ENCODE measurements at regions not wholly inside any gene's neighbourhood (a gene's known extent, or its start where the extent isn't known, plus 50 kb on each side); places are given as distances from the start of the nearest gene placed in this dataset.
"Not testable (repeated sequence)": the region's sequence is repeated elsewhere in the genome, so short reads cannot be mapped to it uniquely, and the experiment has no call there.

- Histone ChIP-seq H3K9me3 (ENCODE audit: control insufficient read depth, insufficient read depth, low read length) (no peaks in the 10 kb centered on the region), H3K79me2 (ENCODE audit: control insufficient read depth, low read length) (no peaks in the 10 kb centered on the region), H3K36me3 (ENCODE audit: control insufficient read depth, low read length) (no peaks in the 10 kb centered on the region), H3K27me3 (ENCODE audit: control insufficient read depth, low read length) (no peaks in the 10 kb centered on the region), H4K20me1 (ENCODE audit: control insufficient read depth, insufficient read depth, low read depth, low read length) (no peaks in the 10 kb centered on the region), H3K4me1 (ENCODE audit: control insufficient read depth, low read length) (no peaks in the 10 kb centered on the region), H3F3A (ENCODE audit: control insufficient read depth, insufficient read depth) (no peaks in the 10 kb centered on the region), H3K4me3 (ENCODE audit: low read length) (no peak overlapping the region), H3K9me2 (replicated peaks; ENCODE audit: control insufficient read depth, low read length) (no peaks in the 10 kb centered on the region), H3K4me2 (ENCODE audit: low read length) (no peak overlapping the region), H3K27ac (ENCODE audit: low read depth, low read length) (no peak overlapping the region)
- TF ChIP-seq CTCF (IDR thresholded peaks at IDR 0.05; ENCODE audit: low read depth, low read length, poor library complexity, severe bottlenecking) (no peak), EZH2phosphoT487 (IDR thresholded peaks at IDR 0.05; ENCODE audit: borderline replicate concordance, low read length) (no peak)
These were observed 310.2 kb downstream of the LRRC3B start for GRCh38 chr3:26932752-26933151.

GRCh38 chr3:26945480-26945879 lies 322.9 kb downstream of the LRRC3B start:
- H3K27me3 ChIP-seq (ENCODE audit: control insufficient read depth, low read length); H3K9me2 ChIP-seq (replicated peaks; ENCODE audit: control insufficient read depth, low read length); H4K20me1 ChIP-seq (ENCODE audit: control insufficient read depth, insufficient read depth, low read depth, low read length); H3K27ac ChIP-seq (ENCODE audit: low read depth, low read length); H3K9me3 ChIP-seq (ENCODE audit: control insufficient read depth, insufficient read depth, low read length); H3K36me3 ChIP-seq (ENCODE audit: control insufficient read depth, low read length); H3F3A ChIP-seq (ENCODE audit: control insufficient read depth, insufficient read depth); H3K79me2 ChIP-seq (ENCODE audit: control insufficient read depth, low read length); H3K4me2 ChIP-seq (ENCODE audit: low read length); H3K4me1 ChIP-seq (ENCODE audit: control insufficient read depth, low read length); H3K4me3 ChIP-seq (ENCODE audit: low read length): not testable (repeated sequence)

DNA sequence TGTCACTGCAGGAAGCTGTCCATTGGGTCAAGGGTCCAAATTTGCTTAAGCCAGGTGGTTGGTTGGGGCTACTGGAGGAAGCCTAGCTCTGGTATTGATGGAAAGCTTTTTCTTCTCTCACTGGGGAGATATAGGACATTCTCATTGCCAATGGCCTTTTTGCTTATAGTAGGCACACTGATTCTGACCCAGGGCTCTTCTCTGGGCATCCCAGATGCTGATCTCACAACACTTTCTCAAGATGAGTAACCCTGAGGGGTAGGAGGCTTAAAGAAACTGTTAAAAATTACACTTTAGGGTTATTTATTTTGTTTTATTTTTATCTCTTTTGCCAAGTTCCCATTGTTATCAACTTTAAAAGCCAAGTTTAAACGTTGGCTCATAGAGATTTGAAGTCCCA lies 337.8 kb downstream of the LRRC3B start:
- Histone ChIP-seq H3K27ac (ENCODE audit: low read depth, low read length) (no peak overlapping the region), H3K9me3 (ENCODE audit: control insufficient read depth, insufficient read depth, low read length) (no peaks in the 10 kb centered on the region), H3K79me2 (ENCODE audit: control insufficient read depth, low read length) (no peaks in the 10 kb centered on the region), H3K27me3 (ENCODE audit: control insufficient read depth, low read length) (no peaks in the 10 kb centered on the region), H3K36me3 (ENCODE audit: control insufficient read depth, low read length) (no peaks in the 10 kb centered on the region), H3K4me2 (ENCODE audit: low read length) (no peak overlapping the region), H4K20me1 (ENCODE audit: control insufficient read depth, insufficient read depth, low read depth, low read length) (no peaks in the 10 kb centered on the region), H3F3A (ENCODE audit: control insufficient read depth, insufficient read depth) (no peaks in the 10 kb centered on the region), H3K4me1 (ENCODE audit: control insufficient read depth, low read length) (no peaks in the 10 kb centered on the region), H3K4me3 (ENCODE audit: low read length) (no peak overlapping the region), H3K9me2 (replicated peaks; ENCODE audit: control insufficient read depth, low read length) (no peaks in the 10 kb centered on the region; the same call in 1 of the 2 replicates)
- TF ChIP-seq CTCF (IDR thresholded peaks at IDR 0.05; ENCODE audit: low read depth, low read length, poor library complexity, severe bottlenecking) (no peak), EZH2phosphoT487 (IDR thresholded peaks at IDR 0.05; ENCODE audit: borderline replicate concordance, low read length) (no peak)

DNA sequence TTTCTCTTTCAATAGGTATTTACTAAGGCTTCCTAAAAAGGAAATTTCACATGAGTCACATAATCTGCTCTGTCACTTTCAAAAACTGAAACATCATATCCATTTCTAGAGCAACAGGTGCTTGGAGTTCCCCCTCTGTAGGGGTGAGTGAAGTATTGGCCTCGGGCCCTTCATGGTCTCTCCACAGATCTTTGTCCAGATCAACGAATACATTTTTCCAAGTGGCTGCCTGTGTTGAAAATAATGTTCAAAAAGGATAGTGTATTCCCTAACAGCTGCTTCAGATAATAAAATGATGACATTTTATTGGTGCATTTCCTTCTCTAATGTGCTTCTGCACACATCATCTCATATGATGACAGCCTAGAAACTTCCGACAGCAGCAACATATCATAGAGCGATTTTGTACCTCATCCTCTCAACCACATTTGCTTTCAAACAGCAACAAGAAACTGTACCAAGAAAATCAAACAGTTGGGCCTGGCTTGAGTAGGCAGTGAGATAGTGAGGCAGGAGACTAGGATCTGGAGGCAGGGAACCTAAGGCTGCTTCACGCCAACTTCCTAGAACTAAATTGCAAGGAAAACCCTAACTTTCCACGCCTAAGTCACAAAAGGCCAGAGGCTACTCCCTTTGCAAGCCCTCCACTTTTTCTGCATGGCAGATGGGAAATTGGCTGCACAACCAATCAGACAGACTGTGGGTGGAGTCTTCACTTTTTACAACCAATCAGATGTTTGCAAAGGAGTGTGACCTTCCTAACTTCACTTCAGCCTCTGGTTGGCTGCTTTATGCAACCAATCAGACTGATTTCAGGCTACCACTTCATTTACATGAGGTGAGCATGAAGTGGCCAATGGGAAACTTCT lies 340.2 kb downstream of the LRRC3B start:
- Histone ChIP-seq H3K27me3 (ENCODE audit: control insufficient read depth, low read length) (no peaks in the 10 kb centered on the region), H3K4me1 (ENCODE audit: control insufficient read depth, low read length) (no peaks in the 10 kb centered on the region), H3K9me3 (ENCODE audit: control insufficient read depth, insufficient read depth, low read length) (no peaks in the 10 kb centered on the region), H3K4me3 (ENCODE audit: low read length) (no peak overlapping the region), H3F3A (ENCODE audit: control insufficient read depth, insufficient read depth) (no peaks in the 10 kb centered on the region), H4K20me1 (ENCODE audit: control insufficient read depth, insufficient read depth, low read depth, low read length) (no peaks in the 10 kb centered on the region), H3K4me2 (ENCODE audit: low read length) (no peak overlapping the region), H3K9me2 (replicated peaks; ENCODE audit: control insufficient read depth, low read length) (no peaks in the 10 kb centered on the region; the same call in 1 of the 2 replicates), H3K27ac (ENCODE audit: low read depth, low read length) (no peak overlapping the region), H3K36me3 (ENCODE audit: control insufficient read depth, low read length) (no peaks in the 10 kb centered on the region), H3K79me2 (ENCODE audit: control insufficient read depth, low read length) (no peaks in the 10 kb centered on the region)
- TF ChIP-seq EZH2phosphoT487 (IDR thresholded peaks at IDR 0.05; ENCODE audit: borderline replicate concordance, low read length) (no peak), CTCF (IDR thresholded peaks at IDR 0.05; ENCODE audit: low read depth, low read length, poor library complexity, severe bottlenecking) (no peak)

All from DOHH2 (cell line).